ENCODE measurements at regions not wholly inside any gene's neighbourhood (a gene's known extent, or its start where the extent isn't known, plus 50 kb on each side); places are given as distances from the start of the nearest gene placed in this dataset.

DNA sequence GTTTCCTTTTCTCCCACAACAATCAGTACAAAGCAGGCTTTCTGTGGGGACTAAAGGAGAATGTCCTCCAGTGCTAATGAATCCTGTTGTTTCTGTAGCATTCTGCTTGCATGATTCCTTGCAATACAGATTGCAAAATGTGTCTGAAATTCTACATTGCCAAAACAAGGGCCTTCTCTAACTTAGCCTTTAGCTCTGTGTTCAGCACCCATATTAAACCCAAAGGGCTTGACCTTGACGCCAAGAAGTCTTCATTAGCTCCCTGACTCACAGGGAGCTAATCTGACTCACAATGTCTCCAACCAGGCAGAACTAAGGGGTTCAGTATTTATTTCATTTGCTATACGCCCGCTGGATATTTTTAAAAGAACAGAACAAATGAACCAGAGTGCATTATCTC is 241.4 kb upstream of the CLNK start:
- Histone ChIP-seq H3K4me3 (ENCODE audit: low read depth, low read length, poor library complexity, severe bottlenecking) (no peak overlapping the region), H4K20me1 (ENCODE audit: insufficient read depth, low read length) (no peaks in the 10 kb centered on the region), H3K27ac (ENCODE audit: low read depth, low read length, poor library complexity, severe bottlenecking) (no peak overlapping the region), H3K9me3 (ENCODE audit: low read length) (no peaks in the 10 kb centered on the region), H3K79me2 (ENCODE audit: insufficient read depth, low read depth, low read length) (no peaks in the 10 kb centered on the region), H3K4me2 (ENCODE audit: low read length) (no peak overlapping the region), H3K36me3 (ENCODE audit: insufficient read depth, low read length) (no peaks in the 10 kb centered on the region), H2AFZ (ENCODE audit: low read length) (no peak overlapping the region), H3K4me1 (ENCODE audit: insufficient read depth, low read length, poor library complexity, severe bottlenecking) (no peaks in the 10 kb centered on the region), H3K9me2 (ENCODE audit: insufficient read depth, low read length) (no peaks in the 10 kb centered on the region)
- ChIA-PET CTCF (ENCODE audit: unreplicated experiment) (no interaction called here), POLR2A (no interaction called here)
- DNase-seq (ENCODE audit: low spot score), result no peak
- intact Hi-C loops (cut with micrococcal nuclease; ENCODE audit: unreplicated experiment), result no loop called here
- TF ChIP-seq, protein P1, sequence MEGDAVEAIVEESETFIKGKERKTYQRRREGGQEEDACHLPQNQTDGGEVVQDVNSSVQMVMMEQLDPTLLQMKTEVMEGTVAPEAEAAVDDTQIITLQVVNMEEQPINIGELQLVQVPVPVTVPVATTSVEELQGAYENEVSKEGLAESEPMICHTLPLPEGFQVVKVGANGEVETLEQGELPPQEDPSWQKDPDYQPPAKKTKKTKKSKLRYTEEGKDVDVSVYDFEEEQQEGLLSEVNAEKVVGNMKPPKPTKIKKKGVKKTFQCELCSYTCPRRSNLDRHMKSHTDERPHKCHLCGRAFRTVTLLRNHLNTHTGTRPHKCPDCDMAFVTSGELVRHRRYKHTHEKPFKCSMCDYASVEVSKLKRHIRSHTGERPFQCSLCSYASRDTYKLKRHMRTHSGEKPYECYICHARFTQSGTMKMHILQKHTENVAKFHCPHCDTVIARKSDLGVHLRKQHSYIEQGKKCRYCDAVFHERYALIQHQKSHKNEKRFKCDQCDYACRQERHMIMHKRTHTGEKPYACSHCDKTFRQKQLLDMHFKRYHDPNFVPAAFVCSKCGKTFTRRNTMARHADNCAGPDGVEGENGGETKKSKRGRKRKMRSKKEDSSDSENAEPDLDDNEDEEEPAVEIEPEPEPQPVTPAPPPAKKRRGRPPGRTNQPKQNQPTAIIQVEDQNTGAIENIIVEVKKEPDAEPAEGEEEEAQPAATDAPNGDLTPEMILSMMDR (conservative IDR thresholded peaks at IDR 0.05; ENCODE audit: low read length), result no peak
- TF ChIP-seq EZH2phosphoT487 (IDR thresholded peaks at IDR 0.05; ENCODE audit: borderline replicate concordance, low read depth, low read length), result no peak
- no TSS peak for BruUV-seq (replicated peaks)

DNA sequence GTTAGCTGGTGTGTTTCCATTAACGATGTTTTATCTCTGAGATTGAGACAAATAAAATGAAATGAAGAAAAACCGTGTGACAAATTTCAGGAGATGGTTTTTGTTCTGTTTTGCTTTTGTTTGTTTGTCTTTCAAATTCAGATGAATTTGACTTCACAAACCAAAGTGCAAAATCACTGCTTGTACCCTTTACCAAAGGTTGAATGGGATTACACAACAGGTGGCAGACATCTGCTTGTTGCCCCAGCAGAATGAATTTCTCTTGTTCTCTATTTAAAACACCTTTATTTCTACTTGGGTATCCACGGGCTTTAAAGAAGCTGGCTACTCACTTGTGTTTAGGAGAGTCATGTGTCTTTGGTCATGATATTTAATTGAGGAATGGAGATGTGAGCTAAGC is 239.7 kb upstream of the CLNK start:
- no peaks in the 10 kb centered on the region for H3K79me2 ChIP-seq (ENCODE audit: insufficient read depth, low read depth, low read length)
- H4K20me1 ChIP-seq (ENCODE audit: insufficient read depth, low read length), result no peaks in the 10 kb centered on the region
- intact Hi-C loops (cut with micrococcal nuclease; ENCODE audit: unreplicated experiment), result no loop called here
- H3K27ac ChIP-seq (ENCODE audit: low read depth, low read length, poor library complexity, severe bottlenecking), result no peak overlapping the region
- H3K9me2 ChIP-seq (ENCODE audit: insufficient read depth, low read length), result no peaks in the 10 kb centered on the region
- H3K4me3 ChIP-seq (ENCODE audit: low read depth, low read length, poor library complexity, severe bottlenecking), result no peak overlapping the region
- H2AFZ ChIP-seq (ENCODE audit: low read length), result no peak overlapping the region
- H3K4me1 ChIP-seq (ENCODE audit: insufficient read depth, low read length, poor library complexity, severe bottlenecking), result no peaks in the 10 kb centered on the region
- H3K36me3 ChIP-seq (ENCODE audit: insufficient read depth, low read length), result no peaks in the 10 kb centered on the region
- ChIA-PET CTCF (ENCODE audit: unreplicated experiment) (no interaction called here), POLR2A (interaction anchor here (1.1 kb wide), 1 partner anchor 9 kb away, joined by 4 read pairs; no protein-coding TSS in a partner anchor)
- H3K9me3 ChIP-seq (ENCODE audit: low read length), result no peaks in the 10 kb centered on the region
- no peak for TF ChIP-seq EZH2phosphoT487 (IDR thresholded peaks at IDR 0.05; ENCODE audit: borderline replicate concordance, low read depth, low read length)
- TF ChIP-seq, protein P1 (conservative IDR thresholded peaks at IDR 0.05; ENCODE audit: low read length), result no peak
- BruUV-seq (replicated peaks), result no TSS peak
- no peak overlapping the region for H3K4me2 ChIP-seq (ENCODE audit: low read length)
- no peak for DNase-seq (ENCODE audit: low spot score)

DNA sequence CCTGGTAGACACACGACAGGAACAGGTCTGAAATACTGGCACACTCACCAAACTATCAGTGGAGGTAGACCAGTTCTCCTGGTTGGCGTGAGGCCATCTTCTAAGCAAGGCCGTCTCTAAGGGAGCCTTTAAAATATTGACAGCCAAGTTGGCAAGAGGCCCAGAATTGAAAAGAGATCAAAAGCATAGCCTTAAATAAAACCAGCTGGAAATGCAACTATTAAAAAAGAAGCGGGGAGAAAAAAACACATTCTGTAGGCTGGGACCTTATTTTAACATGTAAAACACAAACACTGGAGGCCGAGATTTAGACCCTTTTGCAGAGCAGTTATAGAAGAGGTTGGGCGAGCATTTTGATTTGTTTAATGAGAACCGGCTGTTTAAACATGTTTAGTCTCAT is 233.0 kb upstream of the CLNK start:
- no peak for DNase-seq (ENCODE audit: low spot score)
- Histone ChIP-seq H3K9me3 (ENCODE audit: low read length) (no peaks in the 10 kb centered on the region), H4K20me1 (ENCODE audit: insufficient read depth, low read length) (no peaks in the 10 kb centered on the region), H3K36me3 (ENCODE audit: insufficient read depth, low read length) (no peaks in the 10 kb centered on the region), H3K4me2 (ENCODE audit: low read length) (no peak overlapping the region), H3K4me1 (ENCODE audit: insufficient read depth, low read length, poor library complexity, severe bottlenecking) (no peaks in the 10 kb centered on the region), H2AFZ (ENCODE audit: low read length) (no peak overlapping the region), H3K4me3 (ENCODE audit: low read depth, low read length, poor library complexity, severe bottlenecking) (no peak overlapping the region), H3K79me2 (ENCODE audit: insufficient read depth, low read depth, low read length) (no peaks in the 10 kb centered on the region), H3K9me2 (ENCODE audit: insufficient read depth, low read length) (no peaks in the 10 kb centered on the region), H3K27ac (ENCODE audit: low read depth, low read length, poor library complexity, severe bottlenecking) (no peak overlapping the region)
- intact Hi-C loops (cut with micrococcal nuclease; ENCODE audit: unreplicated experiment), result no loop called here
- no peak for TF ChIP-seq EZH2phosphoT487 (IDR thresholded peaks at IDR 0.05; ENCODE audit: borderline replicate concordance, low read depth, low read length)
- TF ChIP-seq, protein P1 (conservative IDR thresholded peaks at IDR 0.05; ENCODE audit: low read length), result no peak
- no TSS peak for BruUV-seq (replicated peaks)
- CTCF ChIA-PET (ENCODE audit: unreplicated experiment), result no interaction called here
- POLR2A ChIA-PET, result no interaction called here
